HG02938 (cell line): ENCODE measurements at regions not wholly inside any gene's neighbourhood (a gene's known extent, or its start where the extent isn't known, plus 50 kb on each side); places are given as distances from the start of the nearest gene placed in this dataset.
"Not testable (repeated sequence)": the region's sequence is repeated elsewhere in the genome, so short reads cannot be mapped to it uniquely, and the experiment has no call there.

Source experiments
- ATAC-seq: cut with Tn5 transposase; IDR thresholded peaks from one replicate; pipeline ENCODE4 v1.9.1; 2021; ENCODE audit warnings: mild to moderate bottlenecking, moderate library complexity; ENCODE audit not compliant: unreplicated experiment

DNA sequence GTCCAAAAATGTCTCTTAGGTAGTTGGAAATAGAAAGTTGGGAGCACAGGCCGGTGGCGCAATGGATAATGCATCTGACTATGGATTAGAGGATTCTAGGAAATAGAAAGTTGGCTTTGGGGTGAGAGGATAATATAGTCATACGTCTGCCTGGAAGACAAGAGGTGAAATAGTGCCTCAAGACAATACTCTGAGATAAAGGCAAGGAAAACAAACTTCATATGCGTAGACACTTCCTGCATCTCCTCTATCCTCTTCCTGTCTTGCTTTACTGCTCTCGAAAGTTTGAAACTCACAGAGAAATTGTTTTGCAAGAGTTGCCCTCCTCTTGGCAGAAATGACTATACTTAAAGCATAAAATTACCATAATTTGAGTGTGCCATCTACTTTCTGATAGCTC, 153.2 kb upstream of the FBXL7 start:
- no peak for ATAC-seq

- ATAC-seq = no peak
Measured at GRCh38 chr5:15344954-15345353, 155.0 kb upstream of the FBXL7 start.

DNA sequence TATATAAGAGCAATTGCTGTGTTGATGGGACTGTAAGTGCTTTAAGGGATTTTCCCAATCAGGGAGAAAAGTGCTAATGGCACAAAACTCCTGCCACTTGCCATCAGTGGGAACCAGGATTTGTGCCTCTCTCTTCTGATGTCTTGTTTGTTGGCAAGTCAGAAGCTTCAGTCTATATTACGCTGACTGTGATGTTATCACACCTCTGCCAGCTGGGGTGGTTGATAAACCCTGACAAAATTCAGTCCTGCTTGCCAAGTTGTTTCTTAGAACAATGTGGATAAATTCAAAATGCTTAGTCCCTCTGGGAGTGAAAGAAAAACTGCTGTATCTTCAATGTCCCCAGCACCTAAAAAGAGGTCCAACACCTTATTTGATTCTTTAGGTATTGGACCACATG, 161.4 kb upstream of the FBXL7 start:
- ATAC-seq = no peak

- no peak for ATAC-seq
Measured at GRCh38 chr5:15334551-15335266, 165.3 kb upstream of the FBXL7 start.

DNA sequence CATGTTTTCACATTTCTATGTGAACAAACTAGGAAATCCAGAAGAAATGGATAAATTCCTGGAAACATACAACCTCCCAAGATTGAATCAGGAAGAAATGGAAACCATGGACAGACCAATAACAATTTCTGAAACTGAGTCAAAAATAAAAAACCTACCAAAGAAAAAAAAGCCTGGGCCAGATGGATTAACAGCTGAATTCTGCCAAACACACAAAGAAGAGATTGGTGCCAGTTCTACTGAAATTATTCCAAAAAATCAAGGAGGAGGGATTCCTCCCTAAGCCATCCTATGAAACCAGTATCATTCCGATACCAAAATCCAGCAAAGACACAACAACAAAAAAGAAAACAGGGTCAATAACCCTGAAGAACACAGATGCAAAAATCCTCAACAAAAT, 166.9 kb upstream of the FBXL7 start:
- no peak for ATAC-seq

DNA sequence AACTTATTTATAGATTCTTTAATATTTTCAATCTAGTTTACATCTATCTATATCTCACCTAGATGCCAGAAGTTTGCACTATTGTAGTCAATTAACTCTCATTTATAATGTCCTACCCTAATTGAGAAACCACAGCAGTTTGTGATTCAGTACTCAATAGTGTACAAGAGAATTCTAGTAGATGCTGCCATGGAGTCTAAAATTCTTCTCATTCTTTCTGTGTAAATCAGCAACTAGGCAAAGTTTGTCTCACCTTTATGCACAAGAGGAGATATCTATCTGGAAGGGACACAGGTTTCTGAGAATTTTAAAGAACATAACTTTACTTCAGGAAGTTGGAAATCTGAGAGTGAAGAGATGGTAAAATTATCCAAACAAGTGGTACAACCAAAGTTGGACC, 173.0 kb upstream of the FBXL7 start:
- ATAC-seq = no peak

DNA sequence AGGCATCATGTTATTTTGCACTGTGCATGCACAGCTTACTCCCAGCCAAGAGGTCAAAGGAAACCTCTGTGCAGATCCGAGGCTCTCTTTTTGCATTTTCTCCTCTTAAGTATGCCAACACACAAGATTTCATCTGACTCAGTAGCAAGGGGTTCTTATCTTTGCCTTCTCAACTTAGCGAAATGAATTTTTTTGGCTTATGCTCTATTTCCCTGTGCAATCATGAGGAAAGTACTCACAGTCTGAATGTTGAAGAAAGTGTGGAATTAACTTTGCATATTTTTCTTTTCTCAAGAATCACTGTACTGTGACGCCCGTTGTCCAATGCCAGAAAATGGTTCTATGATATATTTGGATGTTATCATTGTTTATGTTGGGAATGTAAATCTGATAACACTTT, 173.5 kb upstream of the FBXL7 start:
- ATAC-seq = no peak

DNA sequence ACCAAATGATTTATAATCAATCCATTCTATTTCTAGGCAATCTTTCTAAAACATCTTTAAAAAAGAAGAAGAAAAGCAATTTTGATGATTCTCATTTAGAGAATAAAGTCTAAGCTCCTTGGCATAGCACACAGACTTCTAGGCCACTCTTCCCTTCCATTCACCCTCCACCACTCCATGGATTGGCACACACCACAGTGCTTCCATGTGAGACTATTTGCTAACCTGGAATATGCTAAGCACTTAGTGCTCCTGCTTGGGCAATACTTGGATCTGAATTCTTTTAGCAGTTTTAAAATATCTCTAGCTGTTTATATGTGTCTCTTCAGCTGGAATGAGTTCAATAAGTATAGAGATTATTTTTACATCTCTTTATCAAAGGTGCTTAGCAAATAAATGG, 177.6 kb upstream of the FBXL7 start:
- no peak for ATAC-seq

GRCh38 chr5:15321776-15322175, 178.2 kb upstream of the FBXL7 start:
- ATAC-seq = no peak

DNA sequence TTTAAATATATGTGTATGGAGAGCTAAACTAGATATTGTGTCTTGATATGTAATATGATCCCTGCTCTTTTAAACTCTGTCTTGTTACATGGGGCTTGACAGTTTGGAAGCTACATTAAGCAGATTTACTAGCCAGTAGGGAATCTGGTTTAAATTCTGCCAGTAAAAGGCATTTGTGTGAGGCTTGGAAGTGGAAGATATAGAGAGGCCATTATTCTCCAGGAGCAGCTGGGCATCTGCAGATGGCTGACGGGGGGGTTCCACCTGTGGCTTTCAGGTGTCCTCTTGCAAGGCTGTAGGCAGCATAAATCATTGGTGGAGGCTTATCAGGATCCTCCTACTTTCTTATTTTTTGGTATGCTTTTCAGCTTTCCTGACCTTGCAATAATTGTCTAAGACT, 179.1 kb upstream of the FBXL7 start:
- ATAC-seq = no peak

- no peak for ATAC-seq
Measured at GRCh38 chr5:15304914-15305834, 194.8 kb upstream of the FBXL7 start.

GRCh38 chr5:15304066-15304731, 195.8 kb upstream of the FBXL7 start:
- no peak for ATAC-seq

DNA sequence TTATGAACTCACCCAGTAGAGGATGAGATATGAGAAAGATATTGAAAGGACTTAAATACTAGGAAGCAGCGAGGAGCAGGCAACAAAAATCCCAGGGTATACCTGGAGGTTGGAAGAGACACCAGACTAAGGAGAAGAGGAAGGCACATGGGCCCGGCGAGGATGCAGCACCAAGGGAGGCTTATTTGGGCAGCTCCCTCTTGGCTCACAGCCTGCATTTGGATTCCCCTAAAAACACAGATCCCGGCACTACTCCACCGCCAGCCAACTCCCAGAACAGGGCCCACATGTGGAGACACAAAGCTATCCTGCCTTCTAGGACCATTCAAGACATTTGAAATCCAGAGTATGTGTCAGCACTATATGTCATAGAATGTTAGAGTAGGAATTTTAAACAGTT, 199.8 kb upstream of the FBXL7 start:
- ATAC-seq = no peak

GRCh38 chr5:15290953-15291352, 209.0 kb upstream of the FBXL7 start:
- no peak for ATAC-seq

DNA sequence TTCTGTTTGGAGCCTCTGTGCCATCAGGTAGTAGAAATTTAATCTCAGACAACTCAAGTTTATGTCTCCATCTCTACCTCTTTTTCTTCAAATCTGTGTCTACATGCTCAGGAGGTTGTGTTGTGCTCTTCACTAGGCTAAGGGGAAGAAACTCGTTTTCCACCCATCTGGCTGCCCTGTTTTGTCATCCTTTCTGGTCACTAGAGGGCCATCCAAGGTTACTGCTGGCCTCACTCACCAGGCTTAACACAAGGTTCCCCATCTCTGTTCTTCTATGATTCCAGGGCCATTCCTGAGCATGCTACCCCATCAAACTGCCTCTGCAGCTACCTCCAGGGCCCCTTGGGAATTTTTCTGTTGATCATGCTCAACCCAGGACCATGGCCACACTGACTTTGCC, 213.3 kb upstream of the FBXL7 start:
- no peak for ATAC-seq

DNA sequence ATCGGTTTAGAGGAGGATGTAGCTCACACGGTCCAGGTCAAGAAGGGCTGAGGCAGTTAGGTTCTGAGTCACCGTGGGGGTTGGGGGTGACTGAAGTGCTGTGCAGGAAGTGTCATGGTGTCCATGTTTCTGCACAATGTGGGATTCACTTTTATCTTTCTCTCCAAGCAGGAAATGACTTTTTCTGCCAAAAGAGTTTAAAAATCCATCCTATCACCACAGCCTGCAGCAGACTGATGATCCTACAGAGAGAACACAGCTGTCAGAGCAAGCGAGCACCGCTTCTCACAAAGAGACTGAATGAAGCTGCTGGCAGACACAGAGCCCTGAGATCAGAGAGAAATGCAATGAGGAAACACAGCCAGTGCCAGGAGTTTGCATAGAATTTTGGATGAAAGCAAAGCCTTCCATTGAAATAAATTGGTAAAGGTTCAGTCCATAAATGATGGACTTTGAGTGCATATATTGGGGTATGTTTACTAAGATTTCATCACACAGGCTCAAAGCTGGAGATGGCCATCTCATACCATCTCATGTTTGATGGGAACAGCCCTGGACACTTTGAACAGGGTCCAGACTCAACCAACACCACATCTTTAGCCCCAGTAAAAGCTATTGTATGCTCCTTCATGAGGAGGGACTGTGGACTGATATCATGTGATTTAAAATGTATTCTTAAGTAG, 213.9 kb upstream of the FBXL7 start:
- no peak for ATAC-seq

DNA sequence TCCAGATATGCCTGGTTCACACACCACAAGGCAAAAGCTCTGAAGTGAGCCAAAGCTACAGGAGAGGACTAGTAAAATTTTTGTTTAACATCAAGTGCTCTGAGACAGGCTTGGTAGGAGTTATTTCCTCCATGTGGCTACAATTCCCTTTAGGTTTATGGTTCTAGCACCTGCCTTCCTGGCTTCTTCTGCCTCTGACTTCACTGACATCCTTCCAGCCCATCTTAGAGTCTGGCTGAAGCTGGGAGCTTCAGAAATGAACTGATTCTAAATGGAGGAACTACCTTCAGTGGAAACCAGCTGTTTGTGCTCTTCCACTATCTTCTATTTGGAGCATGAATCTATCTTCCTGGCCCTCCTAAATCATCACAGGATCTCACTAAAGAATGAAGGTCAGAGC, 215.3 kb upstream of the FBXL7 start:
- no peak for ATAC-seq

GRCh38 chr5:15283076-15283475, 216.9 kb upstream of the FBXL7 start:
- no peak for ATAC-seq

DNA sequence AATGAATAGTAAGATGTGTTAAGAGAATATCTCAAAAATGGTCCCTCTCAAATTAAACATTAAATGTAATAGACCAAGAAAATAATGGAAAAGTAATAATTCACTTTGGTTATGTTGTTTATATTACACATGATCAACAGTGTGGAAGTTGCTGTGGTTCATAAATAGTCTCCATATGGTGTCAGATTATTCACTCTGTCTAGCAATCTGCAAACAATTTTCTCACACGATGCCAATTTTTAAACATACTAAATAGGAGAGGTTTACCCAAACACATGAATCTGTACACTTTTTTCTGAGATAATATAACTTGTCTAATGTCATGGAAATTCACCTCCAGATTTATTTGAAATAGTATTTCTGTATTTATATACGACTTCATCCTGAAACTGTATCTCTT, 217.4 kb upstream of the FBXL7 start:
- ATAC-seq = no peak

DNA sequence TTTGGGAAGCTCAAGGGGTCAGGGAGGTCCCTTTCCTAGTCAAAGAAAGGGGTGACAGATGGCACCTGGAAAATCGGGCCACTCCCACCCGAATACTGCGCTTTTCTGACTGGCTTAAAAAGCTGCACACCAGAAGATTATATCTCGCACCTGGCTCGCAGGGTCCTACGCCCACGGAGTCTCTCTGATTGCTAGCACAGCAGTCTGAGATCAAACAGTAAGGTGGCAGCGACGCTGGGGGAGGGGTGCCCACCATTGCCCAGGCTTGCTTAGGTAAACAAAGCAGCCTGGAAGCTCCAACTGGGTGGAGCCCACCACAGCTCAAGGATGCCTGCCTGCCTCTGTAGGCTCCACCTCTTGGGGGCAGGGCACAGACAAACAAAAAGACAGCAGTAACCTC, 228.4 kb upstream of the FBXL7 start:
- not testable (repeated sequence) for ATAC-seq

GRCh38 chr5:15267966-15268365, 232.0 kb upstream of the FBXL7 start:
- no peak for ATAC-seq
